Glutamatergic neuron (in vitro differentiated cells): ENCODE measurements at regions not wholly inside any gene's neighbourhood (a gene's known extent, or its start where the extent isn't known, plus 50 kb on each side); places are given as distances from the start of the nearest gene placed in this dataset.

ENCODE experiments used
- DNase-seq: peaks from one replicate; pipeline ENCODE4 v3.0.0; 2022
- H3K27ac Mint-ChIP-seq: one replicate; pipeline ENCODE4 v1.8.0; 2020; ENCODE audit warnings: mild to moderate bottlenecking, mixed read lengths, inconsistent platforms; ENCODE audit not compliant: unreplicated experiment
- H3K27me3 Mint-ChIP-seq: one replicate; pipeline ENCODE4 v1.8.0; 2020; ENCODE audit warnings: mild to moderate bottlenecking, moderate library complexity, mixed read lengths, inconsistent platforms; ENCODE audit not compliant: unreplicated experiment
- H3K36me3 Mint-ChIP-seq: one replicate; pipeline ENCODE4 v1.8.0; 2020; ENCODE audit warnings: mild to moderate bottlenecking, mixed read lengths, inconsistent platforms; ENCODE audit not compliant: unreplicated experiment
- H3K4me1 Mint-ChIP-seq: one replicate; pipeline ENCODE4 v1.8.0; 2020; ENCODE audit warnings: mild to moderate bottlenecking, low read depth, mixed read lengths, inconsistent platforms; ENCODE audit not compliant: unreplicated experiment
- H3K4me3 Mint-ChIP-seq: one replicate; pipeline ENCODE4 v1.8.0; 2020; ENCODE audit warnings: mild to moderate bottlenecking, mixed read lengths, inconsistent platforms; ENCODE audit not compliant: unreplicated experiment
- H3K9me3 Mint-ChIP-seq: one replicate; pipeline ENCODE4 v1.8.0; 2020; ENCODE audit warnings: mild to moderate bottlenecking, moderate library complexity, mixed read lengths, inconsistent platforms; ENCODE audit not compliant: unreplicated experiment
- CTCF ChIP-seq: fragments of 200-600 bp; sonication (generic); IDR thresholded peaks from one replicate; pipeline ENCODE4 v1.5.0; 2021; ENCODE audit not compliant: partially characterized antibody, unreplicated experiment

GRCh38 chr5:98401656-98402055 lies 371.8 kb upstream of the RGMB start:
- Mint-ChIP-seq H3K27ac (no peak overlapping the region), H3K4me1 (peaks cover 12% of the 10 kb centered on the region), H3K27me3 (no peaks in the 10 kb centered on the region), H3K36me3 (no peaks in the 10 kb centered on the region), H3K4me3 (no peak overlapping the region), H3K9me3 (no peaks in the 10 kb centered on the region)
- no peak for DNase-seq
- TF ChIP-seq CTCF = no peak

GRCh38 chr5:98402130-98402529 lies 371.3 kb upstream of the RGMB start:
- Mint-ChIP-seq H3K4me3 (no peak overlapping the region), H3K27me3 (no peaks in the 10 kb centered on the region), H3K27ac (no peak overlapping the region), H3K4me1 (peaks cover 12% of the 10 kb centered on the region), H3K36me3 (no peaks in the 10 kb centered on the region), H3K9me3 (no peaks in the 10 kb centered on the region)
- TF ChIP-seq CTCF = no peak
- DNase-seq = no peak

GRCh38 chr5:98403131-98403530 lies 370.3 kb upstream of the RGMB start:
- H3K9me3 Mint-ChIP-seq = no peaks in the 10 kb centered on the region
- DNase-seq = no peak
- H3K27ac Mint-ChIP-seq = no peak overlapping the region
- no peaks in the 10 kb centered on the region for H3K27me3 Mint-ChIP-seq
- no peak overlapping the region for H3K4me3 Mint-ChIP-seq
- no peak for TF ChIP-seq CTCF
- H3K4me1 Mint-ChIP-seq = peaks cover 12% of the 10 kb centered on the region
- no peaks in the 10 kb centered on the region for H3K36me3 Mint-ChIP-seq

- Mint-ChIP-seq H3K27ac (no peak overlapping the region), H3K4me1 (no peaks in the 10 kb centered on the region), H3K36me3 (no peaks in the 10 kb centered on the region)
These were observed 358.5 kb upstream of the RGMB start for GRCh38 chr5:98414938-98415337.

GRCh38 chr5:98415663-98416062 lies 357.8 kb upstream of the RGMB start:
- no peaks in the 10 kb centered on the region for H3K9me3 Mint-ChIP-seq
- H3K4me1 Mint-ChIP-seq = no peaks in the 10 kb centered on the region
- no peaks in the 10 kb centered on the region for H3K27me3 Mint-ChIP-seq
- no peak for TF ChIP-seq CTCF
- no peak overlapping the region for H3K4me3 Mint-ChIP-seq
- no peaks in the 10 kb centered on the region for H3K36me3 Mint-ChIP-seq
- H3K27ac Mint-ChIP-seq = no peak overlapping the region
- DNase-seq = no peak

More at GRCh38 chr5:98414938-98415337, 358.5 kb upstream of the RGMB start:
- no peaks in the 10 kb centered on the region for H3K27me3 Mint-ChIP-seq
- H3K4me3 Mint-ChIP-seq = no peak overlapping the region
- DNase-seq = no peak
- H3K9me3 Mint-ChIP-seq = no peaks in the 10 kb centered on the region
- TF ChIP-seq CTCF = no peak
